ENCODE measurements at regions not wholly inside any gene's neighbourhood (a gene's known extent, or its start where the extent isn't known, plus 50 kb on each side); places are given as distances from the start of the nearest gene placed in this dataset.
"Not testable (repeated sequence)": the region's sequence is repeated elsewhere in the genome, so short reads cannot be mapped to it uniquely, and the experiment has no call there.

- H3K4me3 ChIP-seq (ENCODE audit: low read depth, poor library complexity, severe bottlenecking), result no peak overlapping the region
- intact Hi-C loops (cut with DNase I; ENCODE audit: low total_unique reads), result no loop called here
- 90 to 91% methylated on average over 4 of the region's 4 CpGs for WGBS, 2 donors
- DNase-seq (ENCODE audit: low spot score in 2 of 2), result no peak
- TF ChIP-seq CTCF (IDR thresholded peaks at IDR 0.05), result no peak
- TF ChIP-seq POLR2A (IDR thresholded peaks at IDR 0.05), result no peak
Measured at GRCh38 chr4:60663769-60664168, 536.4 kb upstream of the ADGRL3 start.

- 41 to 42% methylated on average over 1 of the region's 1 CpG for WGBS, 2 donors
- intact Hi-C loops (cut with DNase I; ENCODE audit: low total_unique reads), result no loop called here
- H3K4me3 ChIP-seq (ENCODE audit: low read depth, poor library complexity, severe bottlenecking), result no peak overlapping the region
- DNase-seq (ENCODE audit: low spot score in 2 of 2), result no peak
- no peak for TF ChIP-seq CTCF (IDR thresholded peaks at IDR 0.05)
- no peak for TF ChIP-seq POLR2A (IDR thresholded peaks at IDR 0.05)
Measured at GRCh38 chr4:60682901-60683300, 517.2 kb upstream of the ADGRL3 start.

- no peak overlapping the region for H3K4me3 ChIP-seq (ENCODE audit: low read depth, poor library complexity, severe bottlenecking)
- WGBS, 2 donors, result 60 to 73% methylated on average over 1 of the region's 1 CpG
- TF ChIP-seq POLR2A (IDR thresholded peaks at IDR 0.05) (no peak), CTCF (IDR thresholded peaks at IDR 0.05) (no peak)
- intact Hi-C loops (cut with DNase I; ENCODE audit: low total_unique reads), result no loop called here
- DNase-seq (ENCODE audit: low spot score in 2 of 2), result no peak
Measured at GRCh38 chr4:60683357-60683756, 516.8 kb upstream of the ADGRL3 start.

GRCh38 chr4:60683973-60684372 is 516.2 kb upstream of the ADGRL3 start:
- TF ChIP-seq POLR2A (IDR thresholded peaks at IDR 0.05), result no peak
- TF ChIP-seq CTCF (IDR thresholded peaks at IDR 0.05), result no peak
- H3K4me3 ChIP-seq (ENCODE audit: low read depth, poor library complexity, severe bottlenecking), result no peak overlapping the region
- intact Hi-C loops (cut with DNase I; ENCODE audit: low total_unique reads), result no loop called here
- WGBS, 2 donors, result 45 to 51% methylated on average over 2 of the region's 2 CpGs
- DNase-seq (ENCODE audit: low spot score in 2 of 2), result no peak

- WGBS, 2 donors, result 75 to 89% methylated on average over 3 to 5 of the region's 5 CpGs
- intact Hi-C loops (cut with DNase I; ENCODE audit: low total_unique reads); H3K4me3 ChIP-seq (ENCODE audit: low read depth, poor library complexity, severe bottlenecking); DNase-seq (ENCODE audit: low spot score in 2 of 2): not testable (repeated sequence)
Measured at GRCh38 chr4:60696062-60696461, 504.1 kb upstream of the ADGRL3 start.

- intact Hi-C loops (cut with DNase I; ENCODE audit: low total_unique reads), result no loop called here
- no peak for TF ChIP-seq CTCF (IDR thresholded peaks at IDR 0.05)
- no peak for TF ChIP-seq POLR2A (IDR thresholded peaks at IDR 0.05)
- no peak for DNase-seq (ENCODE audit: low spot score in 2 of 2)
- WGBS, 2 donors, result 66 to 73% methylated on average over 2 of the region's 2 CpGs
- no peak overlapping the region for H3K4me3 ChIP-seq (ENCODE audit: low read depth, poor library complexity, severe bottlenecking)
Measured at GRCh38 chr4:60709061-60709460, 491.1 kb upstream of the ADGRL3 start.

Measured in lower leg skin (tissue), 4 donors.